ENCODE measurements at regions not wholly inside any gene's neighbourhood (a gene's known extent, or its start where the extent isn't known, plus 50 kb on each side); places are given as distances from the start of the nearest gene placed in this dataset.
"Not testable (repeated sequence)": the region's sequence is repeated elsewhere in the genome, so short reads cannot be mapped to it uniquely, and the experiment has no call there.

DNA sequence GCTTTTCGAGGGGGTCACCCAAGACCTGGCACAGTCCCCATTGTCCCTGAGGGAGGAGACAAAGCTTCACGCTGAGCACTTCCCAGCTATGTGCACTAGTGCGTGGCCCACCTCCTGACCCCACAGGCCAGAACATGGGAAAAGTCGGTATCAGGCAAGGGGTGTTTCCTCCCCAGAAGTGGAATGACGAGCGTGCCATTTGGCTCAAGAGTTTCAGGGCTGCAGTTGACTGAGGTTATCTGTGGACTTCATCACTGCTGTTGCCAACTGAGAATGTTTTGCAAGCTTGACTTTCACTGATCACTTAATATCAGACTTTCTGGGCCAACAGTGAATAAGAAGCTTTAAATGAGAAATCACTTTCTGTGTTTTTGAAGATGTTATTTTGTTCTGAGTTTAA, 137.0 kb upstream of the AFDN start:
- DNase-seq: no peak

DNA sequence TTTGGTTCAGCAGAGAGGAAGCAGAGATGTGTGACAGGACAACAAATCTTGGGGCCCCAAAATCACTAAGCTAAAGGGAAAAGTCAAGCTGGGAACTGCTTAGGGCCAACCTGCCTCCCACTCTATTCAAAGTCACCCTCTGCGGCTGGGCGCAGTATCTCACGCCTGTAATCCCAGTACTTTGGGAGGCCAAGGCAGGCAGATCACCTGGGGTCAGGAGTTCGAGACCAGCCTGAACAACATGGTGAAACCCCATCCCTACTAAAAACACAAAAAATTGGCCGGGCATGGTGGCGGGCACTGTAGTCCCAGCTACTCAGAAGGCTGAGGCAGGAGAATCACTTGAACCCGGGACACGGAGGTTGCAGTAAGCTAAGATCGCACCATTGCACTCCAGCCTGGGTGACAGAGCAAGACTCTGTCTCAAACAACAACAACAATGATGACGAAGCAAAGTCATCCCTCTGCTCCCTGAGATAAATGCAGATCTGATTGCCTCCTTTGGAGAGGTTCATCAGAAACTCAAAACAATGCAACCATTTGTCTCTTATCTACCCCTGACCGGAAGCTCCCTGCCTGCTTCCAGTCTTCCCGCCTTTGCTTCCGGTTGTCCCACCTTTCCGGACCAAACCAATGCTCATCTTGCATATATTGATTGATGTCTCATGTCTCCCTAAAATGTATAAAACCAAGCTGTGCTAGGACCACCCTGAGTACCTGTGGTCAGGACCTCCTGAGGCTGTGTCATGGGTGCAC, 136.4 kb upstream of the AFDN start:
- DNase-seq: not testable (repeated sequence)

DNA sequence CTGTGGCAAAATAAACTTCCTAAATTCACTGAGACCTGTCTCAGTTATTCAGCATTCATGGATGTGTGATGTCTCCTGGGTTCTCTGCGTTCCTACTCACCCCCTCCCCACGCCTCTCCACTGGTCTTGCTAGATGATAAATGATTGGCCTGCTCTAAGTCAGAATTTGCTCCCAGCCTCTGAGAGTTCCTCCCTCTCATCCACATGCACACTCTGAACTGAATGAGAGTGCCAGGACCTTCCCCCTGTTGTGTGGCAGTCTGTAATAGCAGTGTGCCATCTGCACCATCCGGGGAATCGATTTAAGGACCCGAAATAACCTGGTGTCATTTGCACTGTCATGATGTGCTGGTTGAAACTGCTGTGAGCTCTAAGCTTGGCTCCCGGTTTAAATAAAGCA, 135.8 kb upstream of the AFDN start:
- DNase-seq: no peak

DNA sequence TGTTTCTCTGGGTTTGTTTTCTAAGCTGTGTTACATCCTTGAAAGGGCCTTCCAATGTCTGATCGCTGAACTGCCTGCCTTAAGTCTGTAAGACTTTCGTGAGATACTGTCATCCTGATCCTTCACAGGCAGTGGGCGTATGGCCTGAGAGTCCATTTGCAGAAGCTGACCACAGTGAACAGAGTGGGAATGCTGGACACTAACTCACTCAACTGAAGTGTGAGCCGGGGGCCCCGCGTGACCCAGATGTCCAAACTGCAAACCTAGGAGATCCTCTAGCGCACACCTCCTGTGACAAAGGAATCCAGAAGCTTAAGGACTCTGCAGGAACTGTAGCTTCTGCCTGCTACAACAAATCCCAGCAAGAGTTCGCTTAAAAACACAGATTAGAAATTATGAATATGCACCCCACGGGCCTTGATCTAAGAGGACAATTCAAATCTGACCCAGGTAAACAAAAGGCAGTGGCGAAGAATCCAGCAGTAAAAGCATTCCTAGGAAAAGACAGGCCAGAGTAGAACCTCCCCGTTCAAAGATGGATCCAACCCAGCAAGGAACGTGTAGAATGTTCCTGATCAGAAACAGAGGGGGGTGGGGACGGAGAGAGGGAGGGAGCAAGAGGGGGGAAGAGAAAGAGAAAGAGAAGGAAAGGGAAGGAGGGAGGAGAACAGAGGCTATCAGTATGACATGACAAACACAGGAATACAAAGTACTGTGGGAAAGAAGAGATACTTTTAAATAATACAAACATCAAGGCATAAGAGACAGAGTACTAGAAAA, 135.0 kb upstream of the AFDN start:
- DNase-seq: no peak

DNA sequence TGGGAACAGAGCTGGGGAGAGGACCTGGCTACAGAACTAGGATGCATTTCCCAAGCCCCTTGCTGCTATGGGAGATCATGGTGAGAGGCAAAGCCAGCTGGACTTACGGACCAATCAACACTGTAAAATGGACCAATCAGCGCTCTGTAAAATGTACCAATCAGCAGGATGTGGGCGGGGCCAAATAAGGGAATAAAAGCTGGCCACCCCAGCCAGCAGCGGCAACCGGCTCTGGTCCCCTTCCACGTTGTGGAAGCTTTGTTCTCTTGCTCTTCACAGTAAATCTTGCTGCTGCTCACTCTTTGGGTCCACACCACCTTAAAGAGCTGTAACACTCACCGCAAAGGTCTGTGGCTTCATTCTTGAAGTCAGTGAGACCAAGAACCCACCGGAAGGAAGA, 133.2 kb upstream of the AFDN start:
- not testable (repeated sequence) for DNase-seq

DNA sequence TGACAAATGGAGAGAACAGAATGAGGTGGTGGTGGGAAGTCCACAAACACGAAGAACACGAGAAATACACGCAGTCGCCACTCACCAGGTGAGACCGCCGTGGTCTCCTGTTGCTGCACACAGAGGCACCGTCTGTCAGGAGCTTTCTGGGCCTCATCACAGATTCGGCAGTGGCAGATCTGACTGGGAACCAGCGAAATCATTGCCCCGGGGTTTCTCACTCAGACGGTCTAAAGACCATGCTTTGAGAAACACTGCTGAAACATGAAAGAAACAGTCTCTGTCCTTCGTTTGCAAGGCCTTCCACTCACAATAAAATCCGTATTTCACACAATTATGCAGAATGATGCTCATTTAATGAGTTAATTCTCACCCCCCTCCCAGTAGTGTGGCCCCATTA, 130.9 kb upstream of the AFDN start:
- DNase-seq: no peak

DNA sequence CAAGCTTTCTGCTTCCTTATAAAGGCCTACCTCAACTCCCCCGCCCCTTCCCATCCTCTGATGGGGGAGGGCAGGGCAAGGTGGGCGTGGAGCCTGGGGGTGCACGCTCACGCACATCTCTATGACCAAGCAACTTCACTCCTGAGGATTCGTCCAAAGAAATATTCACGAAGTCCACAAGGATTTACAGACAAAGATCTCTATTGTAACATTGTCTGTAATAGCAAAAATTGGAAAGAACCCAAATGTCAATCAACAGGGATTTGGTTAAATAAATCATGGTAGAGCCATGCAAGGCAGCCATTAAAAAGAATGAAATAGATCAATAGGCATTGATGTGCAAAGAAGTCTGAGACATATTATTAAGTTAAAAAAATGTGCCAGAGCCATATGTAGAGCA, 130.4 kb upstream of the AFDN start:
- no peak for DNase-seq

DNA sequence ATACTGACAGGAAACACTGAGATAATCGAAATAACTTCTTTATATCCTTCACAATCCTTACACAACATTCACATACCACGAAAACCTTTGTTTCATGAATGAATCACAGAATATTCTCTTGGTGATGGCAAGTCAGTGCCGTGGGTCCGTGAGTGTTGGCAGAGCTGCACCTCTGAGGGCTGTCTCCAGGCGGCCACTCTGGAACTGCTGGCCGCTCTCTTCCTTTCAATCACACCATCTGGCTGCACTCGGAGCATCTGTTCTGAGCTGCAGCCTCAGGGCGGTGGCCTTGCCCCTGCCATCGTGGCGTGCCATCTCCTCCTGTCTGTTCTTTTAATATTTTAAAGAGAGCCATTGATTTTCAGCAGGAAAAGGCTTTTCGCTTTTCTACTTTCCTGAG, 129.4 kb upstream of the AFDN start:
- no peak for DNase-seq

DNA sequence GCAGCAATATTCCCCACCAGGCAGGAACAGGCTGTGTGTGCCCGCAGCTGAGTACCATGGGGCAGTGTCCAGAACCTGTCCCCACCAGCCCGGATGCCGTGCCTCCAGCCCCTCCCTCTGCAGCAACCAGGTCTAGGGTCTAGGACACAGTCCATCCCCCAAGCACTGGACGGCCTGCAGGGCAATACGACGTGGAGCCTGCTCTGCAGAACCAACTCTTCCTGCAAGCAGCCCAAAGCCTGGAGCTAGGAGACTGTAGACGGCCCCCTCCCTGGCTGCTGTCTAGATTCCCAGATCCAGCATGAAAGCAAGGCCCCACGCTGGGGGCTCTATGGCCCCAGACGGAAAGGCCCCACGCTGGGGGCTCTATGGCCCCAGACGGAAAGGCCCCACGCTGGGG, 128.2 kb upstream of the AFDN start:
- no peak for DNase-seq

DNA sequence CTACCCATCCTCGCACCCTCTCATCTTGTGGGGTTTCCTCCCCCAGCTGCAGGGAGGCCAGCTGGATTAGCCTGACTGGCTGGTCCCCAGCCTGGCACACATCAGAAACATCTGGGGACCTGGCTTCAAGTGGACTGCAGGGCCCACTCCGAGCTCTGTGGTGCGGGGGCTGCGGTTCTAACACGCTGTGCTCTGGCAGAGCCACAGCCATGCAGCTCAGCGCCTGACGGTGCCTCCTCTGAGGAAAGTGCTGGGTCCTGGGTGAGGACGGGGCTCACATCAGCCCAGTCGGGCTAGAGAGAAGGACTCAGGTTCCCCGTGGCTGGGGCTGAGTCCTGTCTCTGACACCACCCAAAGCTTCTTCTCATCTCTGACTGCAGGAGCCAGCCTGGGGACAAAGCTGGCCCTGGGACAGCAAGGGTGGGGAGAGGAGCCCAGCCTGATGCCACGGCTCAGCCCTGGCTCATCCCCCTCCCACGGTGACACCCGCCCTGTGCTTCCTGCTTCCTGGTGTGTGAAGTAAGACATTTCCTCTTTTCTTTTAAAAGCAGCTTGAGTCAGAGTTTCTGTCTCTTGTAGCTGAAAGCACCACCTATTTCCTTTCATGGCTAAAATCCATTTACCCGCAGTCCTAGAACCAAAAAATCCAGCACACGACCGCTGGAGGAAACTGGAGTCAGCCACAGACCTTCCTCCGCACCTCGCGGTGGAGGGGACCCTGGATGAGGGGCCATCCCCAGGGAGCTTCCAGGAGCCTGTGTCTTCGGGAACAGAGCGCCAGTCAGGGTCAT, 127.4 kb upstream of the AFDN start:
- peak in 1 of 2 donors; percentile 48 for DNase-seq

DNA sequence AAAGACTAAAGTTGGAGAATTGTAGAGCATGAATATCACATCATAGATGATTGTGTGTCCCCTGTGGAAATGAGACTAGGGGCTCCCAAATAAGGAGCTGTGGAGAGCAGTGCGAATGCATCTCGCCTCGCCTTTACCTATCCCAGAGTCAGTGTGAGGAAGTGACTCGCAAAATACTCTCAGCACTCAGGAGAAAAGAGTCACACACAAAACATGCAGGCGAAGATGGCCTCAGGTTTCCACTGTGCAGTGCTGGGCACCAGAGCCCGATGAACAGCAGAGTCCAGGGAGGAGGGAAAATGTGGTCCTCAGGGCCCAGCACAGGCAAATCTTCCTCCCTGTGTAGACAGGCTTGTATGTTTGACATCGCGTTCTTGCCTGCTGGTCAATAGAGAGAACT, 126.5 kb upstream of the AFDN start:
- DNase-seq: no peak

DNA sequence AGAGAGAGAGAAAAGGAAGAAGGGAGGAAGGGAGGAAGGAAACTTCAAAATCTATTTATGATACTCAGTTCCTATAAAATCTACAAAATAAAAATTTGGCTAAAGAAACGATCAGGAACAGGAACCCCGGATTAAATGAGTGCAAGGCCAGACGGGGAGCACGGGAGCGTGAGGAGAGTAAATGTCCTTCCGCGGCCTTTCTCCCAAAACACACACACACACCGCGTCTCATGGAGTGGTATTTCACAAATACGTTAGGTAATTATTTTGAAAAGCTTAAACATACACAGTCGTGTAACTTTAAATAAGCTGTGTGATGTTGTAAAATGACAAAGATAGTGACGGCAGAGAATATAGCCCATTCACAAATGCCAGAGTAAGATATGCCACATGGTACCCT, 125.7 kb upstream of the AFDN start:
- no peak for DNase-seq

DNA sequence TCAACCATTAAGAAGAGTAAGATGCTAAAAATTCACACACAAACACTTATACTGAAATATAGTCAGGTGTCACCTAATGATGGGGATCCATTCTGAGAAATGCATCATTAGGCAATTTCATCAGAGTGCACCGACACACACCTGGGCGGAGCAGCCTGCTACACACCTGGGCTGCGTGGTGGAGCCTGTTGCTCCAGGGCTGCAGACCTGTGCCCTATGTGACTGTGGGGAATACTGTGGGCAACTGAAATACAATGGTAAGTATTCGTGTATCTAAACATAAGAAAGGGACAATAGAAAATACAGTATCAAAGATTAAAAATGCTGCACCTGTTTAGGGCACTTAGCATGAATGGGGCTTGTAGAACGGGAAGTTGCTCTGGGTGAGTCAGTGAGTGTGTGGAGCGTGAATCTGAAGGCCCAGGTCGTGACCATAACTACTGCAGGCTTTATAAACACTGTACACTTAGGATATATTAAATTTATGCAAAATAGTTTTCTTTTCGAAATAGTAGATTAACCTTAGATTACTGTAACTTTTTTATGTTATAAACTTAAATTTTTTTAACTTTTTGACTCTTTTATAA, 124.4 kb upstream of the AFDN start:
- no peak for DNase-seq

DNA sequence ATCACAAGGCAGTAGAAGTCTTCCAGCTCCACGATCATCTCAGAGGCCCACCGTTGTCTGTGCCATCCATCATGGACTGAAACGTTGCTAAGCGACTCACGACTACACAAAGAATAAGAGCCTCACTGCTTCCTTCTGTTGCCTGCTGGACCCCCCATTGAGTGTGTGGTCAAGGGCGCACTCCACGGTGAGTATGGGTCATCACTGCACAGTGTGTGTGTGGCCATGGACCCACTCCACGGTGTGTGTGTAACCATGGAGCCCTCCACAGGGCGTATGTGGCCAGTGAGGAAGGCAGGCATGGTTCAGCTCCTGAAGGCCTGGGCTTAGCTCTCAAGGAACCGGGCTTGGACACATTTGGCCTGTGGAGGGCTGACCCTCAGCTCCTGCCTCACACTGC, 123.4 kb upstream of the AFDN start:
- no peak for DNase-seq

DNA sequence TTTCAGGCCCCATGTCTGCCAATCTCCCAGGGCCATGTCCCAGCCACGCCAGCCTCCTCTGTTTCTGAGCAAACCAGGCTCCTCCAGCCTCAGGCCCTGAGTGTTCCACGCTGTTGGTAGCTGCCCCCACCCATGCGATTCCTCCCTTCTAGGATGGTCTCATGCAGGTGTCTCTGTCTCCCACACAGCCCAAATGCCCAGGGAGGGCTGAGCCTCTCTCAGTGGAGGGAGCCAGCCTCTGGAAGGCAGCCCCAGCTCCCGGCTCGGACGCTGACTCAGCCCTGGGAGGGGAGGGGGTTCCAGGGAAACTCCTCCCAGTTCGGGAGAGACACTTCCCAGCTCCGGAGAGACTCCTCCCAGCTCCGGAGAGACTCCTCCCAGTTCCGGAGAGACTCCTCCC, 122.9 kb upstream of the AFDN start:
- no peak for DNase-seq

DNA sequence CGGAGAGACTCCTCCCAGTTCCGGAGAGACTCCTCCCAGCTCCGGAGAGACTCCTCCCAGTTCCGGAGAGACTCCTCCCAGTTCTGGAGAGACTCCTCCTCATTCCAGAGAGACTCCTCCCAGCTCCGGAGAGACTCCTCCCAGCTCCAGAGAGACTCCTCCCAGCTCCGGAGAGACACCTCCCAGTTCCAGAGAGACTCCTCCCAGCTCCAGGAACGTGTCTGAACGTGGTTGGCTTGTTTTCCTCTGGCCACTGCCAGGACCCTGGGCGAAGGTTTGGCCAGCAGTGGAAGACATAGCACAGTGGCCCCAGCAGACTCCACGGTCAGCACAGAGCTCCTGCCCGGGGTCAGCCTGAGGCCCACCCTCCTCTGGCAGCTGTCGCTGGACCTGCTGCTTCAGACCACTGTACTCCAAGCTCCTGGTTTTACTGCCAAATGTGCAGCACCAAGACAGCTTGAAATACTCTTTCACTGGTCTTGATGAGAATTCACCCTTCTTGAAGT, 122.3 kb upstream of the AFDN start:
- peak; percentile 48 to 51 for DNase-seq

DNA sequence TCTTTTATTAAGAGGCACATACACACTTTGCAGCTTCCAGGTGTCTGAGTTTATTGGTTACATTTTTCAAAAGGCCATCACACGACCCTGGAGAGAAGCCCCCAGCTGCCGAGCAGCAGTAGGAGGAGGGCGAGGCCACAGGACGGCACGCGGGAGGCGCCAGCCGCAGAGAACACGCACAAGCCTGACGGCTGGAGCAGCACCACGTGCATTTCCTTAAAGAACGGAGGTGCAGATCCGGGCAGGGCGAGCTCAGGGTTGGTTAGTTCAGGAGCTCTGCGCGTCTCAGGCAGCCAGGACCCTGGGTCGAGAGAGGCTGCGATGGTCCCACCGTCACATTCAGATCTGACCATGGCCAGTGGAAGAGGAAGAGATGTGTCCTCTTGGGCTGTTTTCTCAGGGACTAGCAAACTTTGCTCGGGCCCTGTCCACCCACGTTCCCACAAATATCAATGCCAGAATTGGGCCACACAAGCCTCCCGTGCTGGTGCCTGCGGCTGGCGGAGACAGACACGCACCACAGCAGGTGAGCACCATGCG, 121.4 kb upstream of the AFDN start:
- DNase-seq: no peak

DNA sequence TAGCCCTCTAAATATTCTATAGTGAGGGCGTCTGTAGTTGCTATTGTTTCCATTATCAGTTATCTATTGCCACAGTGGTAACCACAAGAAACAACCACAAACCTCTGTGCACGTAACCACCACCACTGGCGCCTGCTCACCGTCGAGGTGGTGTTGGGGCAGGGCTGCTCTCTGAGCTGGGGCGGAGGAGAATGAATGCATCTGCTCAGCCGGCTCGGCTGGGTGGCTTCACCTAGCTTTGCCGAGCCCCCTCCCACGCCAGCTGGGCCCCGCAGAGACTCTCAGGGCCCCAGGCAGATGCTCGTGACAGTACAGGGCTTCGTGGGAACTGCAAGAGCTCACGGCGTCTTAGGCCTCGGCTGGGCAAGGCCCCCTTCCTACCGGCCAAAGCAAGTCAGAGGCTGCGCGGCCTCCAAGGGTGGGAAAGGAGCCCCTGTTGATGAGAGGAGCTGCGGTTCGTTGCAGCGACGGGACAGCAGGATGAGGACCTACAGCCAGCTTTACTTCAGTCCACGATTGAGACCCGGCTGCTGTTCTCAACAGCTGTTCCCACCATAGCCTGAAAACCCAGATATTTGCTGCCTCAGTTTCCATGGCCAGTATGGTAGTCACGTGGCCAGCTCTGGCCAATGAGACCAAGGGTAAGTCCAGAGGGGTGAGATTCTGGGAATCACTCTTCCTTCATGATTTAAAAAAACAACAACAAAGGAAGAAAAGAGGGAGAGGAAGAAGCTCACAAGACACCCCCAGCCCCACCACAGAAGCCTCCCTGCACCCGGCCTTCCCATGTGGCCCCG, 120.2 kb upstream of the AFDN start:
- DNase-seq: no peak

DNA sequence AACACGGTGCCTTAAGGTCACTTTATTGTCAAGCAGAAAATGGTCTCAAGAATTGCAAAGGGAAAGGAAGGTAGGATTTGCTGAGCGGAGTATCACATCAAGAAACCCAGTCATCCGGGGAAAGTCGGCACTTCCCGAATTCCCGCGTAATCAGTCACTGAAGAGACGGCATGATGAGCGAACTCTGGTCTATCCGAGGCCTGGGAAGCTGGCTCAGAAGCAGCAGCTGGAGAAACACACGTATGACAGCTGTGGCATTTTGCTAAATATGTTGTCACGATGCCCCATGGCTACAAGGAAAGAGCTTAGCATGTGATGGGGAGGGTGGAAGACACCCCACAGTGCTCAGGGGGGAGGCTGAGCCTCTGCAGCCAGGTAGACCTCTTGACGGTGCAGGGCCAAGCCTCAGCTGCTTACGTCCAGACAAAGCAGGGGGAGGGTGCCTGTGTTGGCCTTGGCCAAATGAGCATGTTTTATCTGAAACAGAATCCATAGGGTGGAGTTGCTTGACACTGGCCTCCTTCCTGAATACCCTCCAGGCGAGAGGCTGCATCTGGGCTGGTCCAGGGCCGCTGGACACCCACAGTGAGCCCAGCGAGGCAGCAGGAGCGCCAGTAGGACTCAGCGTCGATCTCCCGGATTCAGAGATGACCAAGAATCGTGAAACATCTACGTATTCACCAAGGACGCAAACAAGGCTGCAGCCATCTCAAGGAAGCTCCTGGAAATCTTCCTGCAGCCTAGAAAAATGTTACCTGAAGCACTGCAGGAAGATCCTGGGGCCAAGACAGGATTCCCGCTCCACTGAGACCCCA, 118.8 kb upstream of the AFDN start:
- DNase-seq: no peak

DNA sequence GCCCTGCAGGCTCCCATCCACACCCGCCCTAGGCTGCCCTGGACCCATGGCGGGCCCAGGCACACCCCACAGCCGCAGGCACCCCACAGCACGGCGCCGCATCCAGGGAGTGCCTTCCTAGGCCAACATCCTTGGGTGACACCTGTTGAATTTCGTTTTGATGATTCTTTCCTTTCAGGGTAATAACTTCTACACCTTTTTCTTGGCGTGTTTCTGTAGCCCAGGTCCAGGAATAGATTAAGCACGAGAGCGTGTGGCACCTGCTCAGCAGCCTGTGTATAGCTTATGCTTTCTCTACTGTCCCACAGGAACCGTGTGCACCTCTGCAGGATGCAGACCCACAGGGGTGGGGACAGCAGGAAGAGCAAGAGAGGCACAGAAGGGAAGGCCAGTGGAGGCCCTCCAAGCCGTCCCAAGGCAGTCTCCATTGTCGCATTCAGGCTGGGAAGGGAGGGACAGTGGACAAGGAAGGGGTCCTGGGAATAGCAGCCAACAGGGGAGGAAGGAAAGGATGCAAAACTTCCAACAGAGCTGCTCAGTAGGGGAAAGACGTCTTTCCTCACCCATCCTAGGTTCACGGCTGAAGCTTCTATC, 118.1 kb upstream of the AFDN start:
- DNase-seq: no peak

All from right lung (tissue), 2 donors.